ENCODE measurements at regions not wholly inside any gene's neighbourhood (a gene's known extent, or its start where the extent isn't known, plus 50 kb on each side); places are given as distances from the start of the nearest gene placed in this dataset.

GRCh38 chr4:3851881-3852280, 85.7 kb downstream of the ADRA2C start:
- no peak for TF ChIP-seq CTCF (IDR thresholded peaks at IDR 0.05; ENCODE audit: control insufficient read depth, insufficient read depth, low read depth, low read length, missing control alignments)
- no peak for DNase-seq (ENCODE audit: low read depth)
- no peak overlapping the region for H3K4me3 ChIP-seq (ENCODE audit: control insufficient read depth, low read depth, low read length)

GRCh38 chr4:3852309-3852708, 86.1 kb downstream of the ADRA2C start:
- DNase-seq (ENCODE audit: low read depth): no peak
- TF ChIP-seq CTCF (IDR thresholded peaks at IDR 0.05; ENCODE audit: control insufficient read depth, insufficient read depth, low read depth, low read length, missing control alignments): no peak
- H3K4me3 ChIP-seq (ENCODE audit: control insufficient read depth, low read depth, low read length): no peak overlapping the region

DNA sequence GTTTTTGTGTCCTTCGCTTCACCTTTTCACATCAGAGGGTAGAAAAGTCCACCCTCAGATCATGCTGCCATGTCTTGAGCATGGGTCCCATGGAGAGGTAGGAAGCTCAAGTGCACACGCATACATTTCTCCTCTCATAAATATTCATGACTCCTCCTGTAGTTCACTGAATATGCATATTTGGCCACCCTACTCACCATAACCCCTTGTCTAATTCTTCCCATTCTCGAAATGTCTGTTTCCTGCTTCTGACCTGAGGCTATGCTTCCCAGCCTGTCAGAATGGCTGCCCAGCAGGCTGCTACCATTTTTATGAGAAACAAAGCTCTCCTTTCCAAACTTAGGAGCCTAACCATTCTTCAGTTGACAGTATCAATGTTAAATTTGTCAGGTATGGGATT, 86.5 kb downstream of the ADRA2C start:
- H3K4me3 ChIP-seq (ENCODE audit: control insufficient read depth, low read depth, low read length): no peak overlapping the region
- no peak for DNase-seq (ENCODE audit: low read depth)
- no peak for TF ChIP-seq CTCF (IDR thresholded peaks at IDR 0.05; ENCODE audit: control insufficient read depth, insufficient read depth, low read depth, low read length, missing control alignments)

DNA sequence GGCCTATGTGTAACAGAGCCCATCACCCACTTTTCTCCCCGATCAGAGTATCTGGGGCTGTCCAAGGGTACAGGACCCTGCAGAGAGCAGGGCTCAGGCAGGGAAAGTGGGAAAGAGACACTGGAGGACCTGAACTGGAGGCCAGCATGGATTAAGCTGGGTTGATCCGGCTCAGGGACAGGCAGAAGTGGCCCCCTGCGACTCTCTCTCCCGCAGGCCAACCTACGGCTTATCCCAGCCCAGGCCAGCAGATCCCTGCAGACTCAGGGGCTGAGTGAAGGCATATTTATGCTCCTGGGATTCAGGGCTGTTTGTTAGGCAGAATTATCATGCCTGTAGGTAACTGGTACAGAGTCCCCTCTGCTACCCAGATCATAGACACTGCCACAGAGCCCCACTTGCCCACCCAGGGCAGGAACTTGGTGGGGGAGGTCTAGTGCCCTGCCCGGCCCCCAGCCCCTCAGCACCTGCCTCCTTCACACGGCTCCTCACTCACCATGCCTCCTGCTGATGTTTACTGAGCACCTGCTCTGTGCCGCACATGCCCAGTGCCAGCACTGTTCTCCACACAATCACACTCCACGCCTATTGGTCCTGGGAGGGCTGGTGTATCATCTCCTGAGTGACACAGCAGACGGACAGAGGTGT, 87.3 kb downstream of the ADRA2C start:
- no peak for DNase-seq (ENCODE audit: low read depth)
- TF ChIP-seq CTCF (IDR thresholded peaks at IDR 0.05; ENCODE audit: control insufficient read depth, insufficient read depth, low read depth, low read length, missing control alignments): no peak
- no peak overlapping the region for H3K4me3 ChIP-seq (ENCODE audit: control insufficient read depth, low read depth, low read length)

- no peak overlapping the region for H3K4me3 ChIP-seq (ENCODE audit: control insufficient read depth, low read depth, low read length)
- DNase-seq (ENCODE audit: low read depth): no peak
- no peak for TF ChIP-seq CTCF (IDR thresholded peaks at IDR 0.05; ENCODE audit: control insufficient read depth, insufficient read depth, low read depth, low read length, missing control alignments)
Observed at GRCh38 chr4:3854661-3855060, 88.5 kb downstream of the ADRA2C start.

DNA sequence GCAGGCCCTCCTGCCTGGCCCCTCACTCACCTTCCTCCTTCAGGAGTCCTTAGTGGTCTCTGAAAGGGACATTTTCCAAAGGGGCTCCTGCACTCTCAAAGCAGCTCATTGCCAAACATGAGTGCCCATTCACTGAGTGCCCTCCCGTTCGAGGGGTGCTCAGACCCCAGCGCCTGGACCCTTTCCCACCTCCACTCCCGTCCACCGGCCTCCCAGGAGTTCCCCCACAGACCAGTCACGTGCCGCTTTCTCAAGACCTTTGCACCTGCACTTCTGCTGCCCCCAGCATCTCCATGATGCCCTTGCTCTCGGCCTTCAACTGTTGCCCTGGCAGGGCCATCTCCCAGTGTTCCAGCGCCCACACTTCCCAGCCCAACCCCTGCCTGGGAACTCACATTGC, 89.5 kb downstream of the ADRA2C start:
- H3K4me3 ChIP-seq (ENCODE audit: control insufficient read depth, low read depth, low read length): no peak overlapping the region
- DNase-seq (ENCODE audit: low read depth): no peak
- no peak for TF ChIP-seq CTCF (IDR thresholded peaks at IDR 0.05; ENCODE audit: control insufficient read depth, insufficient read depth, low read depth, low read length, missing control alignments)

Data from AG09309 (cell line).